ENCODE measurements at regions not wholly inside any gene's neighbourhood (a gene's known extent, or its start where the extent isn't known, plus 50 kb on each side); places are given as distances from the start of the nearest gene placed in this dataset.

GRCh38 chr18:78814766-78815165 is 164.9 kb upstream of the SALL3 start:
- intact Hi-C loops (cut with micrococcal nuclease; ENCODE audit: unreplicated experiment) = no loop called here
- H3K4me3 ChIP-seq (ENCODE audit: low read depth, low read length, poor library complexity, severe bottlenecking) = no peak overlapping the region
- no peaks in the 10 kb centered on the region for H3K36me3 ChIP-seq (ENCODE audit: insufficient read depth, low read length)
- no peak overlapping the region for H3K4me2 ChIP-seq (ENCODE audit: low read length)
- no peak overlapping the region for H2AFZ ChIP-seq (ENCODE audit: low read length)
- H3K27ac ChIP-seq (ENCODE audit: low read depth, low read length, poor library complexity, severe bottlenecking) = no peak overlapping the region
- no TSS peak for BruUV-seq (replicated peaks)
- H3K4me1 ChIP-seq (ENCODE audit: insufficient read depth, low read length, poor library complexity, severe bottlenecking) = no peaks in the 10 kb centered on the region
- ChIA-PET POLR2A (no interaction called here), CTCF (ENCODE audit: unreplicated experiment) (no interaction called here)
- no peaks in the 10 kb centered on the region for H3K79me2 ChIP-seq (ENCODE audit: insufficient read depth, low read depth, low read length)
- H3K9me3 ChIP-seq (ENCODE audit: low read length) = no peaks in the 10 kb centered on the region
- no peak for DNase-seq (ENCODE audit: low spot score)
- no peaks in the 10 kb centered on the region for H3K9me2 ChIP-seq (ENCODE audit: insufficient read depth, low read length)
- TF ChIP-seq CTCF (conservative IDR thresholded peaks at IDR 0.05; ENCODE audit: low read length) = no peak
- no peak for TF ChIP-seq EZH2phosphoT487 (IDR thresholded peaks at IDR 0.05; ENCODE audit: borderline replicate concordance, low read depth, low read length)
- no peaks in the 10 kb centered on the region for H4K20me1 ChIP-seq (ENCODE audit: insufficient read depth, low read length)

GRCh38 chr18:78816114-78816513 is 163.5 kb upstream of the SALL3 start:
- TF ChIP-seq CTCF (conservative IDR thresholded peaks at IDR 0.05; ENCODE audit: low read length) (no peak), EZH2phosphoT487 (IDR thresholded peaks at IDR 0.05; ENCODE audit: borderline replicate concordance, low read depth, low read length) (no peak)
- Histone ChIP-seq H3K79me2 (ENCODE audit: insufficient read depth, low read depth, low read length) (no peaks in the 10 kb centered on the region), H3K4me1 (ENCODE audit: insufficient read depth, low read length, poor library complexity, severe bottlenecking) (no peaks in the 10 kb centered on the region), H3K9me2 (ENCODE audit: insufficient read depth, low read length) (no peaks in the 10 kb centered on the region), H3K4me3 (ENCODE audit: low read depth, low read length, poor library complexity, severe bottlenecking) (no peak overlapping the region), H3K36me3 (ENCODE audit: insufficient read depth, low read length) (no peaks in the 10 kb centered on the region), H4K20me1 (ENCODE audit: insufficient read depth, low read length) (no peaks in the 10 kb centered on the region), H3K27ac (ENCODE audit: low read depth, low read length, poor library complexity, severe bottlenecking) (no peak overlapping the region), H2AFZ (ENCODE audit: low read length) (no peak overlapping the region), H3K9me3 (ENCODE audit: low read length) (no peaks in the 10 kb centered on the region), H3K4me2 (ENCODE audit: low read length) (no peak overlapping the region)
- no TSS peak for BruUV-seq (replicated peaks)
- ChIA-PET CTCF (ENCODE audit: unreplicated experiment) (no interaction called here), POLR2A (interaction anchor here (0.6 kb wide), 1 partner anchor 247 kb away, joined by 3 read pairs; no protein-coding TSS in a partner anchor)
- intact Hi-C loops (cut with micrococcal nuclease; ENCODE audit: unreplicated experiment) = no loop called here
- no peak for DNase-seq (ENCODE audit: low spot score)

GRCh38 chr18:78816916-78817315 is 162.7 kb upstream of the SALL3 start:
- TF ChIP-seq CTCF (conservative IDR thresholded peaks at IDR 0.05; ENCODE audit: low read length) = no peak
- no peak for TF ChIP-seq EZH2phosphoT487 (IDR thresholded peaks at IDR 0.05; ENCODE audit: borderline replicate concordance, low read depth, low read length)

More at GRCh38 chr18:78816916-78817315, 162.7 kb upstream of the SALL3 start:
- ChIA-PET CTCF (ENCODE audit: unreplicated experiment) (no interaction called here), POLR2A (no interaction called here)
- DNase-seq (ENCODE audit: low spot score) = no peak
- H3K36me3 ChIP-seq (ENCODE audit: insufficient read depth, low read length) = no peaks in the 10 kb centered on the region
- no peak overlapping the region for H3K4me2 ChIP-seq (ENCODE audit: low read length)
- H3K4me1 ChIP-seq (ENCODE audit: insufficient read depth, low read length, poor library complexity, severe bottlenecking) = no peaks in the 10 kb centered on the region
- intact Hi-C loops (cut with micrococcal nuclease; ENCODE audit: unreplicated experiment) = no loop called here
- H3K27ac ChIP-seq (ENCODE audit: low read depth, low read length, poor library complexity, severe bottlenecking) = no peak overlapping the region
- no TSS peak for BruUV-seq (replicated peaks)
- no peaks in the 10 kb centered on the region for H4K20me1 ChIP-seq (ENCODE audit: insufficient read depth, low read length)
- no peak overlapping the region for H3K4me3 ChIP-seq (ENCODE audit: low read depth, low read length, poor library complexity, severe bottlenecking)
- H3K9me2 ChIP-seq (ENCODE audit: insufficient read depth, low read length) = no peaks in the 10 kb centered on the region
- H3K79me2 ChIP-seq (ENCODE audit: insufficient read depth, low read depth, low read length) = no peaks in the 10 kb centered on the region
- no peaks in the 10 kb centered on the region for H3K9me3 ChIP-seq (ENCODE audit: low read length)
- H2AFZ ChIP-seq (ENCODE audit: low read length) = no peak overlapping the region
